ENCODE measurements at regions not wholly inside any gene's neighbourhood (a gene's known extent, or its start where the extent isn't known, plus 50 kb on each side); places are given as distances from the start of the nearest gene placed in this dataset.
"Not testable (repeated sequence)": the region's sequence is repeated elsewhere in the genome, so short reads cannot be mapped to it uniquely, and the experiment has no call there.

DNA sequence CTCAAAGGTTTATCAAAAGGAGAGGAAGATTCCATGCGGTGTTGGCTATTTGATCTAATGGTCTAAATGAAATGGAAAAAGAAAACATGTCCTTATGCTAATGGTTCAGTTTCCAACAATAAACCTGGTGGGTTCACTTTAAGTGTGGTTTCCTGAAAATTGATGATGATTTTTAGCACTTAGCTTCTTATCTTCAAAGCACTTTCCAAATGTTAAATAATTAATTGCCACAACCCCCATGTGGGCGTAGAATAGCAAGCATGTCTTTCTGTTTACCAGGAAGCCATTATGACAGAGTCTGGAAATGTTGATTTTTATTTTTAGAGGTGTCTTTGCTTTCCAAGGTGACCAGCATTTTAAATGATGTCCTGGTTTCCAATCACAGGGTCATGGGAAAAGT lies 134.8 kb upstream of the SLC4A4 start:
- DNase-seq (ENCODE audit: extremely low read depth in 1 of 2, low read depth in 1 of 2): no peak

DNA sequence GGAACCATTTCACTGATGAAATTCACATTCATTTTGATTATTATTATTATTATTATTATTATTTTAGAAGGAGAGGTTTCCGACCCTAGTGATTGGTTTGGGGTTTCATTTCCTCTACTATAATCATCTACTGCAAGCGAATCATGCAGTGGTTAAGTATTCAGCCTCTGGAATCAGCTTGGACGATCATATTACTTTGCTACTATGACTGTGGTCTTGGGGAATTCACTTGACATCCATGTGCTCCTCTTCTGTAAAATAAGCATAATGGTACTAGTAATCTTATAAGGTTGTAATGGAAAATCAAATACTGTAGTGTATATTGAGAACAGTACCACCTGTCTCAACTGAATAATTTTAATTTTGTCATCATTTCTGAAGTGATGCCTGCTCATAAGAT lies 132.1 kb upstream of the SLC4A4 start:
- DNase-seq (ENCODE audit: extremely low read depth in 1 of 2, low read depth in 1 of 2): no peak

DNA sequence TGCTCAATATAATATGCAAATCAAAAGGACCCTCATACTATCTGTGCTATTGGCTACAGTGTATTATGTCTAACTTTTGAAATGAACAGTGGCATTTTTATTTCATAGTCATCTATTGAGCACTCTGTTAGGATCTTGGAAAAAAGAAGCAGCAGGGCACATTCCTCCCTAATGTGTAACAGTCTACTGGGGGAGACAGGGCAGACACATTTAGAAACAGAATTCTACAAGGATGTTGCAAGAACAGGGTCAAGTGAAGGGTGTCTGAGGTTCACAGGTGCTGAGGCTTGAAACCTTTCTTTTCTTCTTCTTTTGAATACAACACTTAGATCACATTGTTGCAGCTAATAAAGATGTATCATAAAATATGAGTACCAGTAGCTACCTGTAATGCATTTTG lies 129.7 kb upstream of the SLC4A4 start:
- DNase-seq (ENCODE audit: extremely low read depth in 1 of 2, low read depth in 1 of 2): no peak

DNA sequence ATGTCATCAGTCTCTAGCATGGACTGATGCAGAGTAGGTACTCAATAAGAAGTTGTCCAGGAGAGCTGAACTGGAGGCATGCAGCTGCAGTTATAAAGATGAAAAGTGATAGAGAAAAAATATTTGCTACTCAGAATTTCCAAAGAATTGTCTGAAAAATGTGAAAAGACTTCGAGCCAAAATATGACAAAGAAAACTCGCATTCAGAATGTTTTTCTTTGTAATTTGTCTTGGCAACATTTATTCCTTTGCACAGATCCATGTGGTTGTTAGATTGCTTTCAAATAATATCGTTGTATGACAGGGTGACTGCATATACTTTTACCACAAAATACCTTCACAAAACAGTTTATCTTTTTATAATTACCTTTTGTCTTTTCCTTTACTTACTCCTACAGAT lies 128.0 kb upstream of the SLC4A4 start:
- DNase-seq (ENCODE audit: extremely low read depth in 1 of 2, low read depth in 1 of 2): no peak

DNA sequence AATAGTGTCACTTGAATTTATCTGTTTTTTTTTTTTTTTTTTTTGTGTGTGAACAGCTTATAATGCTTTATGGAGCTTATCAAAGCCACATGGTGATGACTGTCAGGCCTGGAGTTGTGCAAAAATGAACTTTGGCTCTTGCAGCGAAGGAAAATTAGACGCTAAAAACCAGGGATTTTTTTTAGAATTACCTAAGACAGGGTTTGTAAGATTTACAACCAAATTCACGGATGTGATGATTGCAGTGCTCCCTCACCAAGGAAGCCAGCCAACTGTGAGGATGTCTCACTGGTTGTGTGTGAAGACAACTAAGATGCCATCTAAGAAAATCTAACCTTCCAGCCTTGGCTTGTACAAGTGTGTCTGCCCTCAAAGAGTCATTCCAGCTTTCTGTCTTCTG lies 127.1 kb upstream of the SLC4A4 start:
- no peak for DNase-seq (ENCODE audit: extremely low read depth in 1 of 2, low read depth in 1 of 2)

DNA sequence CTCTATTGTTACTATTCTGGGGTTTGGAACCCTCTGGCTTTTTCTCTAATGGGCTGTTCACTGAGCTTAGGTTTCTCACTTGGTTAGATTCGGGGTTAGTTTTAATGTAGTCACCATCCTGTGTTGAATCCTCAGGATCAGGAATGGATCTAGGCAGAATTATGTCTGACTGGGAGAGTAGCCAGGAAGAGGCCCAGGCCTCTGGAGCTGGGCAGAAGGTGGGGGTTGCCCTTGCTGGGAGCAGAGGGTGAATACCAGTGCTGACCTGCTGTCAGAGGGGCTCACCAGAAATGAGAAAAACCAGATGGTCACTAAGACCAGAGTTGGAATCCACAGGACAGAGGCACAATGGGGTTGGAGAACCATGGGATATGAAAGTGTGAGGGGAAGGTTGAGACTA lies 126.6 kb upstream of the SLC4A4 start:
- no peak for DNase-seq (ENCODE audit: extremely low read depth in 1 of 2, low read depth in 1 of 2)

DNA sequence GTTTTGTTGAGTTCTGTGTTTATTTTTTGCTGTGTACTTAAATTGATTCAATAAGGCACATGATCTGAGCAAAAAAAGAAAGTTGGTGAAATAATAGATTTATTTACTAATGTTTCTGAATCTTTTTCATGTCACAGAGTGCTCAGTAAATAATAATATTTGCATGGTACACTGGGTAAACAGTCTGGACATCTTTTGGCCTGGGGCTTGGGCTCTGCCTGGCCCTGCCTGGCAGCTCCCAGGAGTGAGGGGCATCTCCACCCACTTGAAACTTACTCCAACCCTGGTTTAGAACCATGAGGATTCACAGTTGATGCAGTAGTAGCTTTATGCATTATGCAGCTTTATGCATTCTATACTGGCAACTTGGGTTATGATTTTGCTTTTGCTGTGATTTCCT lies 124.2 kb upstream of the SLC4A4 start:
- no peak for DNase-seq (ENCODE audit: extremely low read depth in 1 of 2, low read depth in 1 of 2)

DNA sequence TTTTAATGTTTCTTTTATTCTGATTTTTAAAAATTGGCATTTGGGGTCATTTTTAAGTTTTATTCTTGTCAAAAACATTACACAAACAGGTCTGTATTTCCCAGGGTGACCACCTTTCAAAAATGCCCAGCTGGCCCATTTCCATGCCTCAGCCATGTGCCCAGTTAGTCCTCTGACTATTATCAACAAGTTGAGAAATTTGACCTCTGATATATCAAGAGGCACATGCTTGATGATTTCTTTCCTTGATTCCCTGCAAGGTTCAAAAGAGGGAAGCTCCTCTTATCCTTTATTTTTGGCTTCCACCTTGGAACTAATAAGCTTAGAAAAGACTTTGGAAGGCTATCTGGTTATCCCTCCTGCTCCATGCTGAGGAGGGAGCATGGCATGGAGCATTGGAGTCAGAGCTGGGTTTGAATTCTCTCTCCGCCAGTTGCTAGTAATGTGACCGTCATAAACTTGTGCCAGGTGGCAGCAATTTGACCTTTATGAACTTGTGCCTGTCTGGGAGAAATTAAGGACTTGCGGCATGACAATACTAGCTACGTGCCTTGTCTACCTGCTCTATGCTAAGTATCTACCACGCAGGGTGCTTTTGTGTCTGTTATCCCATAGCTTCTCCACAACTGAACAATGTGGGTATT lies 122.4 kb upstream of the SLC4A4 start:
- no peak for DNase-seq (ENCODE audit: extremely low read depth in 1 of 2, low read depth in 1 of 2)

DNA sequence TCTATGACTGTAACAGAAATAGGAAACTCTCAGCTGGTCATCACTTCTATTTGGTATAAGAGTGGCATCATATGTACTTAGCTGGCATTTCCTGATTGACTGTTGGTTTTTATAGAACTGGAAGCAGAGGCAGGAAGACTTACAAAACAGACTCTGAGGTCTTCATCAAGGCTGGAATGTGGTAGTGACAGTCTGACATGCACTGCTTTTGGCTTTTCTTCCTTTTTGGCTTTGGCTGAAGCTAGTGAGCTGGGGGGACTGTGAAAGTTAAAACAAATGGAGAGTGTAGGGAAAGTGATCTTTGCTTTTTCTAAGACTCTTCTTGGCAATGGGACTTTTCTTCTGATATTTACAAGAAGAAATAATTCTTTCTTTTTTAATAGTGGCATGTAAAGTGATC lies 121.1 kb upstream of the SLC4A4 start:
- no peak for DNase-seq (ENCODE audit: extremely low read depth in 1 of 2, low read depth in 1 of 2)

DNA sequence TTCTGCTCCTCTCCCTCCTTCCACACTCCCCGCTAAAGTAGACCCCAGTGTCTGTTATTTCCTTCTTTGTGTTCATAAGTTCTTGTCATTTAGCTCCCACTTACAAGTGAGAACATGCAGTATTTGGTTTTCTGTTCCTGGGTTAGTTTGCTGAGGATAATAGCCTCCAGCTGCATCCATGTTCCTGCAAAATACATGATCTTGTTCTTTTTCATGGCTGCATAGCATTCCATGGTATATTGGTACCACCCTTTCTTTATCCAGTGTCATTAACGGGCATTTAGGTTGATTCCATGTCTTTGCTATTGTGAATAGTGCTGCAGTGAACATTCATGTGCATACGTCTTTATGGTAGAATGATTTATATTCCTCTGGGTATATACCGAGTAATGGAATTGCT lies 118.0 kb upstream of the SLC4A4 start:
- not testable (repeated sequence) for DNase-seq (ENCODE audit: extremely low read depth in 1 of 2, low read depth in 1 of 2)

DNA sequence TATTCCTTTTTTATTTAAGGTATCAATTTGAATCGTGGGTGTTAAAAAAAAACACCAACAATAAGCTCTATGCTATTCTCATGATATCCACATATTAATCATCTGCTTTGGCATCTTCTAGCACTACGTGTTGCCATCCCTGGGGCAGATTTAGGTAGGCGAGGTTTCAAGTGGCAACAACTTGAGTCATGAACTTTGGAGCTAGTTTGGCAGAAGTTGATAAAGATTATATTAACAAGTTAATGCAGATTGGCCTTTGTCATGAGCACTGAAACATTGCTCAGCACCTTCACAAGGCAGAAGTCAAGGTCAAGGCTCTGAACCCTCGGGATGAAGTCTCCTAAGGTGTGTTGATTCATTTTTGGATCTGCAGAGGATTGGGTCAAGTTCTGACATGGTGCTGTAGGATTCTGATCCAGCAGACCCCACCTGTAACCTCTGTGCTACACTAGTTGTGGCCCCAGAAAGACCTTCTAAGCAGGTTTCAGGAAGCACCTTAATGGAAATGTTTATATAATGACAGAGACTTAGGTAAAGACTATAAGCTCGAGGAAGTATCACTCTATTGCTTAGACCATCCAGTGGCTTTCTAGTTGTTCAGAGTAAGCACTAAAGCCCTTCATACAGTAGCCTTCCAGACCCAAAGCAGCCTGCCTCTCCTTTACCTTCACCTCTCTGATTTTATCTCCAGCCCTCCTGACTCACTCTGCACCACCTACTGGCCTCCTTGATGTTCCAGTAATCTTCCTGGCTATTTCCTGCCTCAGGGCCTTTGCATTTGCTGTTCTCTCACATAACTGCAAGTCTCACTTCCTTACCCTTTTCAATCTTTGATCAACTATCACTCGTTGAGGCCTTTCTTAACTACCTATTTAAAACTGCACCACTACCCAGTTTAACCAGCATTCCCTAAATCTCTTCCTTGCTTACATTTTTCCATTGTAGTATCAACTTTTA lies 117.0 kb upstream of the SLC4A4 start:
- no peak for DNase-seq (ENCODE audit: extremely low read depth in 1 of 2, low read depth in 1 of 2)

DNA sequence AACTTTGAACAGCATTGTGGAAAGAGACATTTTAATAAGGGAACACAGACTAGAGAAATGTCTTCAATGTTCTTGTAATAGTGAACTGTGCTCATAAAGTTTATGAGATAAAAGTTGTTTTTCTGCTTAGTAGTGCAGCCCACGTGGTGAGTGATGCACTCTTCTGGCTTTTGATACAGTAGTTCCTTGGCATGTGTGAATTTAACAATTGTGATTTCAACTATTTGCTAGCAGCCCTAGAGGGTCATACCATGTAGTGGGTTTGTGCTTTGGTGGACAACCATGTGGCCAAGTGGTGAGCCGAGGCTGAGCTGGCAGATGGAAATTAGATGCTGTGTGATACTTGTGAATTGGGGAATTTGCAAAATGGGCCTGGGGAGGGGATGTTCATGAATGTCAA lies 116.2 kb upstream of the SLC4A4 start:
- no peak for DNase-seq (ENCODE audit: extremely low read depth in 1 of 2, low read depth in 1 of 2)

DNA sequence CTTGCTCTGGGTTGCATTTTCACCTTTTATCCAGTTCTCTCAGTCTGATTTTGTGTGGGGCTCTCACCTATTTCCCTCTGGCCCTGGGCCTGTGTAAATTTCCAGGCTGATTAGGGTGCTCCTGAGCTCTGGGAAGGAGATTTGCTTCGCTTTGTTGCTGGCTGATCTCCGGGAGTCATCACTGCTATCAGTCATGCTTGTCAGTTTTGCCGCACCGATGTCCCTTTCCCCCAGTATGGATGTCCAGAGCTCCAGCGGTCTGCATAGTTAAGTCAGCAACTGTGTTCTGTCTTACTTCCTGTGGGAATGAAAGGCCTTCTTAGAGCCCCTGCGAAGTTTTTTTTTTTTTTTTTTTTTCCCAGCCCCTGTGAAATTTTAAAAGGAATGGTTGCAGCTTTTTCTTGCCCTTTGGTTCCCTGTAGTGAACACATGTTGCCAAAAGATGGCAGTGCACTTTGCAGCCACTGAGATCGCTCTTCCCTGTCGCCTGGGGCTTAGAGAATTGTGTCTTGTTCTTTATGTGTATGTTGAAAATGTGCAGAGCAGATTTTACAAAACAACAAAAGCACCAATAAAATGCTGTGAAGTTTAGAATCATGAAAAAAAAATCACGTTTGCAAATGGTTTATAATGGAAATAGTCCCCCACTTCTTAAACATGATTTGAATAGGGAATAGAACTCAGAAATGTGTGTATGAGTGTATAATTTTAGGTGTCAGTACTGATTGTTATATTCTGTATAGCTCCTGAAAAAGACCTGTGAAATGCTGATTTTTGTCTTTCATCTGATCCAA lies 109.1 kb upstream of the SLC4A4 start:
- DNase-seq (ENCODE audit: extremely low read depth in 1 of 2, low read depth in 1 of 2): no peak

DNA sequence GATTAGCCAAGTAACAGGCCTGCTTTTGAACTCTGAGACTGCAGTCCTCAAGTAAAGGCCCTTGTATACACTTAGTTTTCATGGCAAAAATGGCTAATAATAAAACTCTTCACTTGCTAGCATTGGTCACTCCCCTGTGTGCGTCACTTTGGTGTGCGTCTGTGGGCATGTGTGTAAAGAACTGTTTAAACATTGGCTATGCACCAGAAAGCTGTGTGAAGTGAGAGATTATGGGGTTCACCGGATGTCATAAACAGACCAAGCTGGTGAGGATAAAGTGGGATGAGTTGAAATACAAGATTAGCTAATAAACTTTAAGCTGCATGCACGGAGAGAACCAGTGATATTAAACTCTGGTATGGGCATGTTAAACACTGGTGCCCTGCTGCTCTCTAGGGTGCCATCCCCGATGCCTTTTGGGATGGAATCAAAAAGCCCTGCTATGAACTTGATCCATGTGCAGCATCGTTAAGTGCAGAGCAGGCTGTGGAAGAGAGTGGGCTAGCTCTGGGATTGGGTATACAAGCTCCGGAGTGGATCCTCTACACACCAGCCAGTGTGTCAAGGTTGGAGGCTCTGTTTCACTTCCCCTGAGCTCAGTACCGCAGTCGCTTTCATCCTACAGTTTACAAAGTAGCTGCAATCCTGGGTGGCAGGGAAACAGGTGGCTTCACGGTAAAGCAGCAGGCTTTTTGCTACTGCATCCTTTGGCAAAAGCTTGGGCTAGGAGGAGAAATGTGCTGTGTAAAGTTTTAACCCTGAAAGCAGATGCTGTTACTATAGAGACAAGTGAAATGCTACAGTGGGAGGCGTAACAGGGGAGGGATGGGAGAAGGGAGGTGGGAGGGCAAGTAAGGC lies 108.3 kb upstream of the SLC4A4 start:
- no peak for DNase-seq (ENCODE audit: extremely low read depth in 1 of 2, low read depth in 1 of 2)

DNA sequence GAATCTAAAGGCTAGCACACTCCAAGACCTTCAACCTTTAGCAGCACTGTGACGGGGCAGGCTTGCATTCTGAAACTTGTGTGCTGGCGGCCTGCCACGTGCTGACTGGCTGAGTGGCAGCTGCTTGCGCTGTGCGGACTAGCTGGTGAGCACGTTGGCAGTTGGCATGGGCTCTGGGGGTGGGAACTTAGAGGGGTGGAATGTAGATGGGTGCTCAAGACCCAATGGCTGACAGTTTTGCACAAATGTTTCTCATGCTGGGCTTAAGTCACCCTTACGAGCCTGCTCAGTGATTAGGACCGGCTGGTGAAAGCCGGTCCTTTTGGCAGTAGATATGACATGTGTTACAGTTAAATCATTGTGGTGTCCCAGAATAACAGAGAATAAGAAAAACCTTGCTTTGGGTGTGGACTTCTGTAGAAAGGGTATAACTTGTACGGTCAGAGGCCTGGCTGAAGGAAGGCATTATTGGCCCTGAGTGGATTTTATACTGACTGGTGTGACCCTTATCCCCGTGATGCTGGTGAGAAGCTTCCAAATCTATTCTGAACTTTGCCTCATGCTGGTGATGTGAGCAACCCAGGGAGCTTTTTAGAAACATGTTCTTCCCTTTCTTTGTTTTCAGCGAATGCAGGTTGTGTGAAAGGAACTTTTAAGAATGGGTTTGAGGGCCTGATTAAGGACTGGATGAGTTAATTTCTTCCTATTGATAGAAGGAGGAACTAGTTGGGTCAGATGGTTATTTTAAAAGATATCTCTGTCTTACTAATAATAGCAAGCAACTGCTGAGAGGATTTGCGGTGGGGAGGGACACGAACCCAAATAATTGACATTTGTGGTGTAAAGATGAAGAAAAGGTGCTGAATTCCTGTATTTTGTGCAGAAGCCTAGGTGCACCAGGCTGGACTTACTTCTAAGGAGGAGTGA lies 107.4 kb upstream of the SLC4A4 start:
- DNase-seq (ENCODE audit: extremely low read depth in 1 of 2, low read depth in 1 of 2): no peak

DNA sequence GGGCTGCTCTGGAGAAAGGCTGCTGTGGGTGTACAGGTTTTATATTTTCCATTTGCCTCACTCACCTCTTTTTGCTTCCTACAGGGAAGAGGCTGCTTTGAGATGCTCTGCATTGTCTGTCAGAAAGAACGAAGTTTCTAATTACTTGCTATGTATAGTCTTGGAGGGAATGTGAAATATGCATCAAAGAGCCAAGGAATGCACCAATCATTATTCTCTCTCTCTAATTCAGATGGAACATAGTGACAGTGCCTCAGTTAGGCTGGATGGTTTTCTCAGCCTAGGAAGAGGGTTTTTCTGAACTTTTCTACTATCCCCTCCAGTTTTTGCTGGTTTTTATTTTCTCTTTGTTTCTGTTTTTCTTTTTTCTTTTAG lies 106.8 kb upstream of the SLC4A4 start:
- no peak for DNase-seq (ENCODE audit: extremely low read depth in 1 of 2, low read depth in 1 of 2)

DNA sequence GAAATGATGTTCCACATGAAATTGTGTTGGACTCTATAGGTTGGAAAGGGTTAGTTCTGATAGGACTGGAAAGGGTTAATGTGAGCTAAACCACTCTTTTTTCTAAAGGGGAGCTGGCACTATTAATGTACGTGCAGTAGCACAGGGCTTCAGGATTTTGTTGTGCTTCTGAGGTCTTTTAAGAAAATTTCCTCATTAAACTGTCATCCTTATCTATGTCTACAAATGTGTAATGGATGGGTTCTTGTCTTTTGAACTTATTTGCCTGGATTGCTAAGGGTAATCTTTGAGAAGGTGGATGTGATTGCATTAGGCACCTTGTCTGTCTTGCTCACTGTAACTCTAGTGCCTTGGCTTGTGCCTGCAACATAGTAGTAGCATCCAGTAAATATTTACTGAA lies 106.0 kb upstream of the SLC4A4 start:
- DNase-seq (ENCODE audit: extremely low read depth in 1 of 2, low read depth in 1 of 2): no peak

DNA sequence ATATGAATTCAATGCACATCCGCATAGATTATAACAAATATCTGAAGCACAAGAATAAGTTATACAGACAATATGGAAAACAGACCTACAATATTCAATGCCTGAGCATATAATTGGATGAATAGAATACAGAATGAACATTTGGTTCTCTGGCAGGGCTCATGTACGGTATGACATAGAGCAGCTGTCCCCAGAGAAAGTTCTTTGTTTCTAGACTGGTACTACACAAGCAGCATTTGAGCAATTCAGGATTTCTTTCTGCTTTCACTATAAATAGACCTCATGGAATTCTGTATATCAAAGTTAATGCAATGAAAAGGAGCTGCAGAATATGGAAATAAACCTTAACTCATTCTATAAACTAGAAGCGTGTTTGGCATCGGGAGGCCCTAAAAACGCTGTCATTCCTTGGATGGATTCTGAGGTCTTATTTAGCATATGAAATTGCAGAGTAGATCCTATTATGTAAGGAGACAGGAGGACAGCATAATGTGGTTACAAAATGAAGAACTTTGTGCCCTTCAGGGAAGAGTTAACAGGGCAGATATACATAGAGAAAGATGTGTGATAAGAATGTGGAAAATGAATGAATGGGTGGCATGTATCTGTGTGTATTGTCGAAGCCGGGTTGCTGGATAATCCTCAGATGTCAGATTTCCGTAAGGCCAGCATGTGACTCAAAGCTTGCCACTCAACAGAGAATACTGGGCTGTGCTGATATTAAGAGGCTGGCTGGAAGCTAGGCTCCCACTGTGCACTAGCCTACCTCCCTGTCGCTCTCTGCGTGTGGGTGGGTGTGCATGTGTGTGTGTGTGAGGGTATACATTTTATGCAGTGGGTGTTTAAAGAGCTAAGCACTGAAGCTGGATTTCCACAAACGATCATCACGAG lies 103.3 kb upstream of the SLC4A4 start:
- no peak for DNase-seq (ENCODE audit: extremely low read depth in 1 of 2, low read depth in 1 of 2)

DNA sequence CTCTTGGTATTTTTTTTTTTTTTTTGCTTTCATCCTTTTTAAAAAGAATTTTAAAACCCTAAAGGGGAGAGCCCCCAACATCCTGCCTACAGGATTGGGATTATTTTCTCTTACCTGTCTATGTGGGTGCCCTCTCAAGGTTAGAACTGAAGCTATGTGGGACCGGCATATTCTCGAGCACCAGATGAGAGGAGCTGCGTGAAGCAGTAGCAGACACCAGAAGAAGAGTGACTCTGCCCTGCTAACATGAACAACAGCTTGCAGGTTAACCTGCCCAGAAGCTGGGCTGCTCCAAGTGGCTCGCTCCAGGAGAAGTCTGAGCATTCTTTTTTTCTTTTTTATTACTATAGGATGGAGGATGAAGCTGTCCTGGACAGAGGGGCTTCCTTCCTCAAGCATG lies 102.6 kb upstream of the SLC4A4 start:
- no peak for DNase-seq (ENCODE audit: extremely low read depth in 1 of 2, low read depth in 1 of 2)
